Retinal pigment epithelial cell (primary cell): ENCODE measurements at regions not wholly inside any gene's neighbourhood (a gene's known extent, or its start where the extent isn't known, plus 50 kb on each side); places are given as distances from the start of the nearest gene placed in this dataset.

Source experiments
- DNase-seq: peaks from one replicate; pipeline ENCODE4 v3.0.0-alpha.2; 2010; ENCODE audit warnings: low read depth
- H3K4me3 ChIP-seq: 2 replicates; pipeline ENCODE4 v1.5.1; 2011; ENCODE audit warnings: mild to moderate bottlenecking, low read length, control low read depth, moderate library complexity
- CTCF ChIP-seq: conservative IDR thresholded peaks from 2 replicates; pipeline ENCODE4 v1.5.1; 2011; ENCODE audit warnings: low read depth, low read length, control low read depth, inconsistent platforms

- no peak for TF ChIP-seq CTCF
- DNase-seq: no peak
- H3K4me3 ChIP-seq: no peak overlapping the region
Measured at GRCh38 chr3:80215191-80215590, 447.4 kb upstream of the ROBO1 start.

GRCh38 chr3:80213086-80213485 lies 445.3 kb upstream of the ROBO1 start:
- no peak overlapping the region for H3K4me3 ChIP-seq
- DNase-seq: no peak
- no peak for TF ChIP-seq CTCF

- no peak overlapping the region for H3K4me3 ChIP-seq
- no peak for TF ChIP-seq CTCF
- DNase-seq: no peak
Measured at GRCh38 chr3:80192936-80193335, 425.1 kb upstream of the ROBO1 start.

GRCh38 chr3:80190051-80190450 lies 422.3 kb upstream of the ROBO1 start:
- peak; percentile 87 for DNase-seq
- no peak for TF ChIP-seq CTCF
- H3K4me3 ChIP-seq: peak overlapping the region; percentile 16

GRCh38 chr3:80187981-80188380 lies 420.2 kb upstream of the ROBO1 start:
- no peak for TF ChIP-seq CTCF
- no peak overlapping the region for H3K4me3 ChIP-seq

DNA sequence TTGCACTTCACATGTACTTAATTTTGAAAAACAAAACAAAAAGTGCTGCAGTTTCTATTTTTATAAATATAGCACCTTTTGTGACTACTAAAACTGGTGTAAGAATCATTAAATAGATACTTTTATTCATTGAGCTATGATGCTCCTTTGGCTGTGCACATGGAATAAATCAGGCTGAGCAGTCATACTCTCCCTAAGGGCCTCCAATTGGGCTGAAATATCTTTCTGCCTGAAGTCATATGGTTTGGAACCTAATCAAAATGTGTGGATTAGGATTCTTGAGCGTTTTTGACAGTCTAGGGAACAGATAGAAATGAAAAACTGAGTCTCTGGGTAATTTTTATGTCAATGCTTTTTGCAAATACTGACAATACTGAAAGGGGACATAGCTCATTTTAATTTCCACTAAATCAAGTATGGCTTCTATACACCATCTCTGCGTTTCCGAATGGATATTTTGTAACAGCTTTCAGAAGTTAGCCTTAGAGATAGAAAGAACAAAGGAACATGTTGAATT lies 392.2 kb upstream of the ROBO1 start:
- DNase-seq: no peak
- H3K4me3 ChIP-seq: no peak overlapping the region
- no peak for TF ChIP-seq CTCF

More at GRCh38 chr3:80187981-80188380, 420.2 kb upstream of the ROBO1 start:
- DNase-seq: no peak

DNA sequence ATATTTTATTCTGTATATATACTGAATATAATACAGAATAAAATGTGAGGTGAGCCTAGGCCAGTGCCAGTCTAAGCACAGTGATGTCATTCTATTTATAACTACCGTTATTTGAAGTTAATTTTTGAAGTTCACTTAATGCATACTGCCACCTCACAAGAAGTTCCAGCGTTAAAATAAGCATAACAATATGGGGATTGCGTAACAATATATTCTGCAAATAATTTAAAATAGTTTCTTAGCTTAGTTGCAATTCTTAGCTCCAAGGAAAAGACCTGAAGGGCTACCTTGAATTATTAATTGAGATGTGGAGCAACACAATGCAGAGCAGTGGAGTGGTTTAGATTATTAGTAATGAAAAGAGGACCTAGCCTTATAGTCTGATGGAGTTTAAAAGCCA lies 390.5 kb upstream of the ROBO1 start:
- no peak for TF ChIP-seq CTCF
- no peak for DNase-seq
- no peak overlapping the region for H3K4me3 ChIP-seq
